ENCODE measurements at regions not wholly inside any gene's neighbourhood (a gene's known extent, or its start where the extent isn't known, plus 50 kb on each side); places are given as distances from the start of the nearest gene placed in this dataset.

GRCh38 chr10:27407271-27407670, 96.8 kb upstream of the RAB18 start:
- H3K79me2 ChIP-seq (ENCODE audit: insufficient read depth, low read depth), result no peaks in the 10 kb centered on the region
- H3K27ac ChIP-seq, result no peak overlapping the region
- H3K4me2 ChIP-seq, result no peak overlapping the region
- no peaks in the 10 kb centered on the region for H3K4me1 ChIP-seq (ENCODE audit: low read depth, poor library complexity, severe bottlenecking)
- no peak overlapping the region for H2AFZ ChIP-seq (ENCODE audit: low read depth)
- TF ChIP-seq CTCF (conservative IDR thresholded peaks at IDR 0.05; ENCODE audit: low read depth, low read length), result no peak
- H3K27me3 ChIP-seq (ENCODE audit: insufficient read depth, low read depth), result no peaks in the 10 kb centered on the region
- no peaks in the 10 kb centered on the region for H3K36me3 ChIP-seq (ENCODE audit: insufficient read depth)
- H4K20me1 ChIP-seq (ENCODE audit: insufficient read depth), result no peaks in the 10 kb centered on the region
- H3K9ac ChIP-seq, result no peak overlapping the region
- no peak overlapping the region for H3K4me3 ChIP-seq (IDR thresholded peaks at IDR 0.05; ENCODE audit: insufficient read depth, low read depth, low read length)

- Histone ChIP-seq H4K20me1 (ENCODE audit: insufficient read depth) (no peaks in the 10 kb centered on the region), H3K9ac (no peak overlapping the region), H2AFZ (ENCODE audit: low read depth) (no peak overlapping the region), H3K27ac (no peak overlapping the region), H3K36me3 (ENCODE audit: insufficient read depth) (no peaks in the 10 kb centered on the region), H3K27me3 (ENCODE audit: insufficient read depth, low read depth) (no peaks in the 10 kb centered on the region), H3K4me1 (ENCODE audit: low read depth, poor library complexity, severe bottlenecking) (no peaks in the 10 kb centered on the region), H3K4me3 (IDR thresholded peaks at IDR 0.05; ENCODE audit: insufficient read depth, low read depth, low read length) (no peak overlapping the region), H3K4me2 (no peak overlapping the region), H3K79me2 (ENCODE audit: insufficient read depth, low read depth) (no peaks in the 10 kb centered on the region)
- TF ChIP-seq CTCF (conservative IDR thresholded peaks at IDR 0.05; ENCODE audit: low read depth, low read length), result no peak
These were observed 104.2 kb upstream of the RAB18 start for GRCh38 chr10:27399871-27400270.

DNA sequence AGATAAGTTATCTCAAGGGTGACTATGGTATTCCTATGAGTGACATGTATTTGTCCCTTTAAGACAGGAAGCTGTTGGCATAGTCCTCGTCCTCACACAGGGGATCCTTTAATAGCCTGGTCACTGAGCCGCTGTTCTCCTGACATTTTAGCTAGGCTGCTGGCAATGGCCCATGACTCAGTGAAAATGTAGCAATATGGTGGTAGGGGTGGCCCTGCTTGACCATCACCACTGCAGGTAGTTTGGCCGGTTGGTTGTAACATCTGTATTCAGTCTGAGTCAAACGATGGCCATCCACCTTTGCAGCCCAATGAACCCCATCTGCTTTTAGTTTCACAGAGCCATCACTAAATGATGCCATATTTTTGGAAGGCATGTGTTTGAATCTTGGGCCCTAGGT, 110.1 kb upstream of the RAB18 start:
- Histone ChIP-seq H3K27me3 (ENCODE audit: insufficient read depth, low read depth) (no peaks in the 10 kb centered on the region), H3K27ac (no peak overlapping the region), H3K4me3 (IDR thresholded peaks at IDR 0.05; ENCODE audit: insufficient read depth, low read depth, low read length) (no peak overlapping the region), H3K4me2 (no peak overlapping the region), H3K79me2 (ENCODE audit: insufficient read depth, low read depth) (no peaks in the 10 kb centered on the region), H3K36me3 (ENCODE audit: insufficient read depth) (no peaks in the 10 kb centered on the region), H3K4me1 (ENCODE audit: low read depth, poor library complexity, severe bottlenecking) (no peaks in the 10 kb centered on the region), H3K9ac (no peak overlapping the region), H4K20me1 (ENCODE audit: insufficient read depth) (no peaks in the 10 kb centered on the region), H2AFZ (ENCODE audit: low read depth) (no peak overlapping the region)
- no peak for TF ChIP-seq CTCF (conservative IDR thresholded peaks at IDR 0.05; ENCODE audit: low read depth, low read length)

- H3K9ac ChIP-seq, result no peak overlapping the region
- H2AFZ ChIP-seq (ENCODE audit: low read depth), result no peak overlapping the region
- H3K4me1 ChIP-seq (ENCODE audit: low read depth, poor library complexity, severe bottlenecking), result no peaks in the 10 kb centered on the region
- no peaks in the 10 kb centered on the region for H3K36me3 ChIP-seq (ENCODE audit: insufficient read depth)
- H4K20me1 ChIP-seq (ENCODE audit: insufficient read depth), result no peaks in the 10 kb centered on the region
- no peaks in the 10 kb centered on the region for H3K79me2 ChIP-seq (ENCODE audit: insufficient read depth, low read depth)
- H3K27me3 ChIP-seq (ENCODE audit: insufficient read depth, low read depth), result no peaks in the 10 kb centered on the region
- no peak overlapping the region for H3K27ac ChIP-seq
- H3K4me3 ChIP-seq (IDR thresholded peaks at IDR 0.05; ENCODE audit: insufficient read depth, low read depth, low read length), result no peak overlapping the region
- H3K4me2 ChIP-seq, result no peak overlapping the region
- no peak for TF ChIP-seq CTCF (conservative IDR thresholded peaks at IDR 0.05; ENCODE audit: low read depth, low read length)
These were observed 111.5 kb upstream of the RAB18 start for GRCh38 chr10:27392606-27393005.

- Histone ChIP-seq H3K27ac (no peak overlapping the region), H3K79me2 (ENCODE audit: insufficient read depth, low read depth) (no peaks in the 10 kb centered on the region), H2AFZ (ENCODE audit: low read depth) (no peak overlapping the region), H3K36me3 (ENCODE audit: insufficient read depth) (no peaks in the 10 kb centered on the region), H4K20me1 (ENCODE audit: insufficient read depth) (no peaks in the 10 kb centered on the region), H3K9ac (no peak overlapping the region), H3K4me3 (IDR thresholded peaks at IDR 0.05; ENCODE audit: insufficient read depth, low read depth, low read length) (no peak overlapping the region), H3K4me1 (ENCODE audit: low read depth, poor library complexity, severe bottlenecking) (no peaks in the 10 kb centered on the region), H3K27me3 (ENCODE audit: insufficient read depth, low read depth) (no peaks in the 10 kb centered on the region), H3K4me2 (no peak overlapping the region)
- no peak for TF ChIP-seq CTCF (conservative IDR thresholded peaks at IDR 0.05; ENCODE audit: low read depth, low read length)
These were observed 112.2 kb upstream of the RAB18 start for GRCh38 chr10:27391916-27392315.
